NOMO-1 (cell line): ENCODE measurements at regions not wholly inside any gene's neighbourhood (a gene's known extent, or its start where the extent isn't known, plus 50 kb on each side); places are given as distances from the start of the nearest gene placed in this dataset.
"Not testable (repeated sequence)": the region's sequence is repeated elsewhere in the genome, so short reads cannot be mapped to it uniquely, and the experiment has no call there.

ENCODE experiments used
- DNase-seq, 2 experiments: peaks; one replicate each; lab custom pipeline; 2025; ENCODE audit not compliant: unreplicated experiment in 2 of 2; lab: John Stamatoyannopoulos, UW

GRCh38 chr14:104473649-104474494 lies 105.7 kb upstream of the C14orf180 start:
- DNase-seq, result no peak

DNA sequence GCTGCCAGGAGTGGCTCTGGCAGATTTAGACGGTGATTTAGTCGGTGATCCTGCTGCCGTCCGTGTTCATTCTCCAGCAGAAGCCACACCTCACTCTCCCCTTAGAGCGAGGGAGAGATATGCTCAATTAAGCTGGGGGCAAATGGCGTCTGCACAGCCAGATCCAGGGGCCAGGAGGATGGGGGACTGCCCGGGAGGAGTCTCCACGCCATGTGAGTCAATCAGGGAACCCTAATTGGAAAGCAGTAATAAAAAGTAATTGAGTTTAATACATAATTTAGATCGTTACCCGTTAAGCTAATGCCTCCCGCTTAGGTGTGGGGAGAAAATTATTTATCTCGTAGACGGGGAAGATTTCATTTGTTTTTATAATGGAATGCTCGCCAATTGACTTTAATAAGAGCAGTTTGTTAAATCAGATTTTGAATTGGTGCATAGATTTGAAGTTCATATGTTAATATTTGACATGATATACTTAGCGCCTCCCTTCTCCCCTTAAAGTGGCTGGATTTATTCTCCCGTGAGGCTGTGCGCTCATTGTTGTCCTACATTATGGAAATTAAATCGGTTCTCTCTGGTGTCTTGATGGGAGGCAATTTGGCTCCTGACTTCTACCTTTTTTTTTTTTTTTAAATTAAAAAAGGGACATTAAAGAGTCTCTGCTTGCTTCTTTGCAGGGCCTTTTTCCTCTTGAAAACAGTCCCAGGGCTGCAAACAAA lies 104.9 kb upstream of the C14orf180 start:
- no peak for DNase-seq

DNA sequence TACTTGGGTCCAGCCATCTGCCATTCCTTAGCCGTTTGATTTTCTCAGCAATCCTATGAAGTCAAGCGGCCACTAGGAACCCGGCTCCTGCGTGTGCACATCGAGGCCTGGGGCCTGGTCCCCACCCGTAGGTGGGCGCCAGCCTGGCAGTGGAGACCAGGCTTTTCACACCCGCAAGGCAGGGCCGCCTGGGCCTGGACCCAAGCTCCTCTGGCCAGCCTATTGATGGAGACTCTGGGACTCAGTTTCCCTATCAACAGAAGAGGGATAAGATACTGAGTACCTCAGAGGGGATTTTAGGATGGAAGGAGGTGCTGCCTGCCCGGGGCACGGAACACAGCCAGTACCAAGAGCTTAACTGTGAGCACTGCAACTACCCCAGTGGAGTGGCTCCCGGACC lies 104.3 kb upstream of the C14orf180 start:
- DNase-seq, result no peak

- no peak for DNase-seq
Measured at GRCh38 chr14:104475802-104476201, 103.8 kb upstream of the C14orf180 start.

- no peak for DNase-seq
Measured at GRCh38 chr14:104476437-104476836, 103.1 kb upstream of the C14orf180 start.

GRCh38 chr14:104477117-104477623 lies 102.4 kb upstream of the C14orf180 start:
- no peak for DNase-seq

- DNase-seq, result no peak
Measured at GRCh38 chr14:104477666-104478380, 101.7 kb upstream of the C14orf180 start.

GRCh38 chr14:104478656-104479055 lies 100.9 kb upstream of the C14orf180 start:
- DNase-seq, result no peak

- DNase-seq, result no peak
Measured at GRCh38 chr14:104479901-104480300, 99.7 kb upstream of the C14orf180 start.

GRCh38 chr14:104481323-104481722 lies 98.2 kb upstream of the C14orf180 start:
- no peak for DNase-seq

GRCh38 chr14:104482017-104482416 lies 97.5 kb upstream of the C14orf180 start:
- not testable (repeated sequence) for DNase-seq

DNA sequence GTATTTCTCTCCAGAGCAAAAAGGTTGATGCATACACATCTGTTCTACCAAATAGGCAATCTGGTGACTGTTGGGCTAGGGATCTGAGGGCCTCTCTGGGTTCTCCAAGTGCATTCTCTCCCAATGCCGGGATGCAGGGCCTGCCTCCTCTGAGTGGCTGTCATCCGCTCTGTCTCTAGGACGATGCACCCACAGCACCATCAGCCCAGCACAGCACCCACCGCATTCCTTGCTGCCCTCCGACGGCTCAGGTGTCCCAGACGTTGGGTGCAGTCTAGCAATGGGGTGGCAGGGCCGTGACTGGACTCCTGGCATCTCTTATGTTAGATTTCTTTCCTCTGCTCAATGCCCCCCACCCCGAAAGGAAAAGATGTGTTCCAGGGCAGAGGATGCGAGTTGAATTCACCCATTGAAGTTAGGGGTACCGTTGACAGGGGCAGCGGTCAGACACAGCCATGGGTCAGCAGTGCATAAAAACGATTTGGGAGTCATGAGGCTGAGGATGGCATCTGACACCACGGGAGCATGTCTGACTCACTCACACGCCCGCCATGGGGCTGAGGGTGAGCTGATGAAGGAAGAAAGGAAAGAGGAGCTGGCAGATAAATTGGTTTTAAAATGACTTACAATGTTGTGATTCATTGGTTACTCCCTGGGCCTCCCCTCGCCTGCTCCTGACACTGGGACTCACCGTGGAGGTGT lies 93.2 kb upstream of the C14orf180 start:
- no peak for DNase-seq

DNA sequence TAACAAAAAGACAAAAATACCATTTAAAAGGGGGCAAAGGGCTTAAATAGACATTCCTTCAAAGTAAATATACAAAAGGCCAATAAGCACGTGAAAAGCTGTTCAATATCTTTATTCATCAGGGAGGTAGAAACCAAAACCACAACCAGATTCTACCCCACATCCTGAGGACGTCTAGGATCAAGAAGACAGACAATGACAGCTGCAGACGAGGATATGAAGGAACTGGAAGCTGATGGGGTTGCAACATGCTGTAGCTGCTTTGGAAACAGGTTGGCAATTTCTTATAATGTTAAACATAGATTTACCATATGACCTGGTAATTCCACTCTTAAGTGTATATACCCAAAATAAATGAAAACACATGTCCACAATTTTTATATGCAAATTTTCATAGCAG lies 85.1 kb upstream of the C14orf180 start:
- DNase-seq, result no peak

DNA sequence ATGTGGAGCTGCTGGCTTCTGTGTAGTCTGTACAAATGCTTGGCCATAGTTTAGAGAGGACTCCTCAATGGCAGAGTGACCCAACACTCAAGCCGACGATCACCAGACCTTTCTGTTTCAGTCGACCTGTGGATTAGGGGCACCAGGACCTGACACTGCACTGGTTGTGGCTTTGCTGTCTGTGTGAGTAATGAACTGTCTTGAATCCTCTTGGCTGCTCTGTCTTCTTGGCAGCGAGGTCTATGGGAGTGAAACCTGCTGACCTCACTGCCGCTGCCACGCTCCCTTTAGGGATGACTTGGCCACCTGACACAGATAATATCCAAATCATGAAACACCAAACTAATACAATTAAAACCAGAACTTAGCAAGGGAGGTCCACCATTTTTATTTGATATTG lies 83.5 kb upstream of the C14orf180 start:
- DNase-seq, result no peak

GRCh38 chr14:104499784-104500760 lies 79.5 kb upstream of the C14orf180 start:
- no peak for DNase-seq

- DNase-seq, result no peak
Measured at GRCh38 chr14:104502060-104502459, 77.5 kb upstream of the C14orf180 start.

GRCh38 chr14:104503691-104504090 lies 75.9 kb upstream of the C14orf180 start:
- no peak for DNase-seq

GRCh38 chr14:104504172-104504735 lies 75.3 kb upstream of the C14orf180 start:
- no peak for DNase-seq
